HG03342 (cell line): ENCODE measurements at regions not wholly inside any gene's neighbourhood (a gene's known extent, or its start where the extent isn't known, plus 50 kb on each side); places are given as distances from the start of the nearest gene placed in this dataset.
"Not testable (repeated sequence)": the region's sequence is repeated elsewhere in the genome, so short reads cannot be mapped to it uniquely, and the experiment has no call there.

Experiments used
- ATAC-seq: cut with Tn5 transposase; IDR thresholded peaks from one replicate; pipeline ENCODE4 v1.9.1; 2021; ENCODE audit warnings: mild to moderate bottlenecking, moderate library complexity; ENCODE audit not compliant: unreplicated experiment

DNA sequence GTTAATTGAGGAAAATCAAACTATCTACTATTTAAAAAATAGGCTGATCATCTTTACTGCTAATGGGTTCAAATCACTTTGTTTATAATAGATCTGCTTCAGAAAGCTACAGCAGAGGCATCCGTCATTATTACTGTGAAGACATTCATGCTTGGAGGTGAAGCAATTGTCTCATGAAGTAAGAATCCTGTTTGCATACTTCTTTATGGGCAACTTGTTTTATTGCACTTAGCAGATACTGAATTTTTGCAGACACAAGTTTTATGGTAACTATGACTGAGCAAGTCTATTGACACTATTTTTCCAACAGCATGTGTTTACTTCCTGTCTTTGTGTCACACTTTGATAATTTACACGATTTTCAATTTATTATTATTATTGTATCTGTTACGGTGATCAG, 573.9 kb downstream of the RFPL4B start:
- ATAC-seq = no peak

DNA sequence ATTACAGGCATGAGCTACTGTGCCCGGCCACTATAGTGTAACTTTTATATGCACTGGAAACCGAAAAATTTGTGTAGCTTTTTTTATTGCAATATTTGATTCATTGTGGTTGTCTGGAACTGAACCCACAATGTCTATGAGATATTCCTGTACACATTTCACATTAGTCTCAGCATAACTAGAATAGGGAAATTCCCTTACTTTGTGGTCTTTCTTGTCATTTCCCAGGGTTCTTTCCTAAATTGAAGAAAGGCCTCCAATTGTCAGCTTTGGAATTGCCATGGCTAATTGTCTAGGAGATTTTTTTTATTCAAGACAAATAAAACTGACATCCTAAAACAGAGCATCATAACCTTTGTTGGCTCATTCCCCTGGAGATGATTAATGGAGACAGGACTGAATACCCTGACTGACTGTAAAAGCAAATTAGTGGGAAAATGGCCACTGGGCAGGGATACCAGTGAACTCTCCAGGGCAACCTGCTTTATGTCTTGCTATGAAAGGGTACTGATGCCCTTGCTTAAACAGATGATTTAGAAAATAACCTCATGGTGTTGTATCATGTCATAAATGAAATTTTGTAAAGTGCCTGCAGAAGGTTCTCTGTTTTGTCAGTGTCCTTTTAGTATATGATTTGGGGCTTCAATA, 576.9 kb downstream of the RFPL4B start:
- no peak for ATAC-seq

- no peak for ATAC-seq
Observed at GRCh38 chr6:112925702-112926101, 578.6 kb downstream of the RFPL4B start.

DNA sequence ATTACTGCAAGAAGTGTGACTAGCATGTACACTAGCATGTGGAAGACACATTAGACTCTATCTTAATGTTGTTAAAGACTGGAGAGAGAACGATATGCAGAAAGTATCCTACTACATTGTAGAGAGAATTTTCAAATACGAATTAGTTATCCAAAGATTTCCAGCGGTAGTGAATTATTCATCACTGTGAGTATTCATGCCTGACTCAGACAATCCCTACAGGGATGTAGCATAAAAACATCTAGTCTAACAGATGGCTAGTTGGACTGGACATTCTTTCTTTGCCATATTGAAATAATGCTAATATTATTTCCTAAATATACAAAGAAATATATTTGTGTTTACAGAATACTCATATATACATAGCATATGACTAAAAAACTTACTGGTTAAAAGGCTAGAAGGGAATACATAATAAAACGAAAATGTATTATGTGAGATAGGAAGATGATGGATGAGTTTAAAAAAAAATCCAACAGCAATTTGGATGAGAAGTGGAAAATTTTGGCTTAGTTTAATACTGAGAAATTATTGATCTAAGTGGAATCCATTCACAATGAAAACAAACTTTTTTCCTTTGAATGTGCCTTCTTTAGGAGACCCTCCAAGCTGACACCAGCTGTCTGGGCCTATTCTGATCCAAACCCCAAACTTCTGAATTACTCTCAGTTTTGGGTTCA, 580.7 kb downstream of the RFPL4B start:
- ATAC-seq = no peak

DNA sequence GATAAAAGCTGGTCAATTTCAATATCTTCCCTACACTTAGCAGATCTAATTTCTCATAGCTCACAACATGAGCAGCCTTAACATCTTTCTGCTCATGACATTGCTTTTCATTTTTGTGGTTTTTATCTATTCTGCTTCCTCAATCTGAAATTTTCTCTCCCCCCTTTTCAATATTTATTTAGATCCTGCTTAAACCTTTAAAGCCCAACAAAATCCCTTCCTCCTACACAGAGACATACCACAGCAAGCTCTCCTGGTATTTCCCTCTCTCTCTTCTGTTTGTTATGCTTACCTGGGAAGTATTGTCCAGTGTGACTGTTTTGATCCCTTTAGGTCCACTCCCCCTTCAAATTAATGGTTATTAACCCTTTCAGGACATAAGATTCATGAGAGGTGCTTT, 582.5 kb downstream of the RFPL4B start:
- ATAC-seq = no peak

GRCh38 chr6:112931832-112932231, 584.7 kb downstream of the RFPL4B start:
- no peak for ATAC-seq

DNA sequence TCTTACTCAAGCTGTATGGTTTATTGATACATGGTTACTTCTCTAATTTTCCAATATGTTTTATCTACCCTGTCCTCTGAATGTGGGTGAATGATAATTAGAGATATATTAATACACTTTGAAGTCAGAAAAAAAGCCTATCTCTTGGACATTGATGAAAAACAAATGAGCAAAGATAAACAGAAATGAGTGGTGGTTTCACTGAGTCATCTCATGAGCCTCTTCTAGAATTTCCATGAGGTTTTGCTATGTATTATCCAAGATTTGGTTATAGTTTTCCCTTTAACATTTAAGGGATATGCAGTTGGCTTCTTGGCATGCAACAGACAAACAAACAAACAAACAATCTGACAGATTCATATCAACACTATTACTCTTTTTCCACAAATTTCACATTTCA, 586.8 kb downstream of the RFPL4B start:
- ATAC-seq = no peak

DNA sequence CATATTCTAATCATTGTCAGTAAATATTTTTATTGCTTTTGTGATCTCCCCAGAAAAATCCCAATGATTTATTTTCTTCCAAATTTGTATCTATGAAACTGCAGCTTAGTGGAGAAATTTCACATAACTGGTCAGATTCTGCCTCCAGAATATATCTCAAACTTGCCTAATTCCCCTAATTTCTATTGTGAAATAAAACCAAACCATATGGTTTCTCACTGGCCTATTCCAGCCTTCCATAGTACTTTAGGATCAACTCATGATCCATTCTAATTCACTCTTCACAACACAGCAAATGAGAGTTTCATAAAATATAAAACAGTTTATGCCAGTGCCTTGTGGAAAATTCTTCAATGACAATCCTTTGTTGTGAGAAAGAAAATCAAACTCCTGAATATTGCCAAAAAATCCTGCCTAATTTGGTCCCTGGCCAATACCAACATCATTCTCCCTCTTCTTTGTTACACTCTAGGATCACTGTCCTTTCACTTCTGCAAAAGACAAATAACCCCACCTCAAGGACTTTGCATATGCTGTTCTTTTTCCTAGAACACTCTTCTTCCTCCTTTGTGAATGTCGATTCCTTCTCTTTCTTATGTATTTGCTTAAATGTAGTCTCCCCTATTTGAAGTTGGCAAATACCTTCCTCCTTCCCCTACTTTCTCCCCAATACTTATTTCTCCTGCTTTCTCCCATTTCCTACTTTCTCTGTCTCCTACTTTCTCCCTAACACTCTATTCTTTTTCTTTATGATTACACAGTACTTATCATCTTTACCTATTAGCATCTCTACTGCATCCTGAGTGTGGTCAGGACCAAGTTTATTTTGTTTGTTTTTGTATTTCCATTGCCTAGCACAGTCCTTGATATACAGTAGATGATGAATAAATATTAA, 587.5 kb downstream of the RFPL4B start:
- ATAC-seq = no peak

DNA sequence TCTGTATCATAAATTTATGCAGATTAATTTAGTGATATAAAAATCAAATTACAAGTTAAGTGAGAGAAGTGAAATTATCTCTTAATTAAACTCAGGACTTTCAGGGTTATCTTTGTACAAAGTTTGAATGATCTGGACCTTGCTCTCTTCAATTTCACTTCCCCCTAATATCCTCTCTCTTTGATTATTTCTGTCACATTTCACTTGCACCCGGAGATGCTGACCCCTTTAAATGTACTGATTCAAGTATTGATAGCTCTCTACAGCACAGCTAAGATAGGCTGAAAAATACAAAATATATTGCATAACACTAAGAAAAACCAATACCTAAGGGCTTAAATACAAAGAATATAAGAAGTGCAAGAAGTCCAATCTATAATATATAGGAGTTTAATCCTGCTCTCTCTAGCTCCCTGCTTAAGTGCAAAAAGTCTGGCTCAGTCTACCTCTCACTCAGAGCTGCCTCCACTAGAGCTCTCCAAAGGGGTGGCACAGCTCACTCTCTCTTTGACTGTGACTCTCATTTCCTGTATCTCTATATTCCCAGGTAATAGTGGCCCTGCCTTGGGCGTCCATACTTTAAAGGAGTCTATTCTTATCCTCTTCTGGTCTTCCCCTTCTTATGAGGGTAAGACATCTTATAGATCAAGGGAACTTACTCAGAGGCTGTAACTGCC, 588.4 kb downstream of the RFPL4B start:
- ATAC-seq = no peak

GRCh38 chr6:112936079-112936472, 588.9 kb downstream of the RFPL4B start:
- ATAC-seq = no peak

GRCh38 chr6:112936504-112936903, 589.4 kb downstream of the RFPL4B start:
- ATAC-seq = no peak

DNA sequence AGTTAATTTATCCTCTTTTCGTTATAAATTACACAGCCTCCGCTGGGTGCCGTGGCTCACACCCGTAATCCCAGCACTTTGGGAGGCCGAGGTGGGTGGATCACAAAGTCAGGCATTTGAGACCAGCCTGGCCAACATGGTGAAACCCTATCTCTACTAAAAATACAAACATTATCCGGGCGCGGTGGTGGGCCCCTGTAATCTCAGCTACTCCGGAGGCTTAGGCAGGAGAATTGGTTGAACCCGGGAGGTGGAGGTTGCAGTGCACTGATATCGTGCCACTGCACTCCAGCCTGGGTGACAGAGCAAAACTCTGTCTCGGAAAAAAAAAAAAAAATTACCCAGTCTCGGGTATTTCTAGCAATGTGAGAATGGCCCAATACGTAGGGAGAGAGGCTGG, 590.6 kb downstream of the RFPL4B start:
- not testable (repeated sequence) for ATAC-seq

- no peak for ATAC-seq
Observed at GRCh38 chr6:112938650-112939049, 591.5 kb downstream of the RFPL4B start.

GRCh38 chr6:112939563-112939962, 592.4 kb downstream of the RFPL4B start:
- no peak for ATAC-seq

GRCh38 chr6:112941613-112942012, 594.5 kb downstream of the RFPL4B start:
- ATAC-seq = no peak

DNA sequence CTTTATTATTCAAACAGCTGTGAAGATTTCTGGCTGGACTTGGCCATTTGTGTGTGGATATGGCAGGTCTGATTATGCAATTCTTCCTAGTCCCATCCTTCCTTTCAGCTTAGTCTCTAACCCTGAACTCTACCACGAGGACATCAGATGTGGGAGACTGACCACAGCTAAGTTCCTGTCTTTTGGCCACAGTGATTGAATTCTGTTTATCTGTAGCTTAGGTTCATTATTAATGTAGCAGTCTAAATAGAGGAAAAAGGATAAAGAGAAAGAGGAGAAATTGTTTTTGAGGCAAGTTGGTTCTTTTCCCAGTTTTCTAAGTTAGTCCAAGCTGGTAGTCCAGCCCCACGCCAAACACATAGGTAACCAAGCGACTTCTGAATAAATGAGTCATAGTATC, 598.9 kb downstream of the RFPL4B start:
- no peak for ATAC-seq

DNA sequence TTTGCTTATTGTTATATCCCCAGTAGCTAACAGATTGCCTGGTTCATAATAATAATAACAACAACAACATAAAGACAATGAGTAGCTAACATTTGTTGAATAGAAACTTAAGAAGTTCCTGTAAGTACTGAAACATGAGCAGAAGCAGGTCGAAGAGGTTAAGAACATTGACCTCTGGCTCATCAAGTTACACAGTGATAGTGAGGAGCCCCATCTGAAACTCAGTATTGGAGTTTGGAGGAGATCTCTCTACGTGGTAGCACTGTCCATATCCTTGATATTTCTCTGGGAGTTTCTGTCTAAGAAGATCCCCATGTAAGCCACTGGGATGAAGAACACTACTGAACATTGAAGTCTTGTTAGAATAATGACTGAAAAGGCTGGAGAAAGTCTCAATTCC, 600.4 kb downstream of the RFPL4B start:
- ATAC-seq = no peak

GRCh38 chr6:112951829-112952228, 604.7 kb downstream of the RFPL4B start:
- no peak for ATAC-seq

DNA sequence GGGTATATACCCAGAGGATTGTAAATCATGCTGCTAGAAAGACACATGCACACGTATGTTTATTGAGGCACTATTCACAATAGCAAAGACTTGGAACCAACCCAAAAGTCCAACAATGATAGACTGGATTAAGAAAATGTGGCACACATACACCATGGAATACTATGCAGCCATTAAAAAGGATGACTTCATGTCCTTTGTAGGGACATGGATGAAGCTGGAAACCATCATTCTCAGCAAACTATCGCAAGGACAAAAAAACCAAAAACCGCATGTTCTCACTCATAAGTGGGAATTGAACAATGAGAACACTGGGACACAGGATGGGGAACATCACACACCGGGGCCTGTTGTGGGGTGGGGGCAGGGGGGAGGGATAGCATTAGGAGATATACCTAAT, 608.6 kb downstream of the RFPL4B start:
- not testable (repeated sequence) for ATAC-seq

GRCh38 chr6:112956696-112957535, 609.8 kb downstream of the RFPL4B start:
- ATAC-seq = no peak
